Stimulated activated CD4-positive, alpha-beta T cell treated with anti-CD3 and anti-CD28 coated beads, Interleukin-4, amount 100 ng/mL, for 1 hour (primary cell): ENCODE measurements at regions not wholly inside any gene's neighbourhood (a gene's known extent, or its start where the extent isn't known, plus 50 kb on each side); places are given as distances from the start of the nearest gene placed in this dataset.

Experiments used
- DNase-seq: peaks from one replicate; pipeline ENCODE4 v3.0.0-alpha.2; 2020

DNA sequence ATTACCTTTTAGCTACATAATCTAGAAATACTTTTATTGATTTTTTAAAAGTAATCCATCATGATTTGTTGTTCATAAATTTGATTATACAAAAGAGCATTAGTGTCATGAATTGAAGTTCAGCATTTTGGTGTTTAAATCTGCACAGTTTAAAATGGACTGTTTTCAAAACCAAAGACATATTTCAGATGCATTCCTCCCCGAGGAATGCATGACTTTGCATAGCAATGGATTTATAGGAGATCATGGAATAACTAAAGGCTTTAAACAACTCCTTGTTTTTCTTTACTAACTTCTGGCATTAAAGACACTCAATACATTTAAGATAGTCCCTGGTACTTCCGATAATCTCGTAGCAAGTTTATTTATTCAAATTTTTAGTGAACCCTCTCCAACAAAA is 863.1 kb upstream of the TMPRSS15 start:
- DNase-seq: no peak

DNA sequence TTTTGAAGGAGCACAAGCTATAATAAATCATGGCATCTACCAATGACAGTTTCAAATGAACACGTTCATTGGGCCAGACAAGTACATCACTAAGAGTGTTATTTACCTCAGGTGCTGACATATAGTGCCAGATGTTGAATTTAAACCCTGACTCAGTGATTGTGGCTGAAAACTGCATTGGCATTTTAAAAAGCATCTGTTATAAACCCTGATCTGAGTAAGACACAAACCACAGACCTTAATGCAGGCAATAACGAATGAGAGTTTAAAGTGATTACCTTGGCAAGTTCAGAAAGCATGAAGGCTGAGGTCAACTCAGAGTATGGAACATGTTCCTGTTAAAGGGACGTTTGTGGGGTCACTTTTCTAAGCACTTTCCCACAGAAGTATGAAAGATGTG is 865.1 kb upstream of the TMPRSS15 start:
- DNase-seq: no peak

DNA sequence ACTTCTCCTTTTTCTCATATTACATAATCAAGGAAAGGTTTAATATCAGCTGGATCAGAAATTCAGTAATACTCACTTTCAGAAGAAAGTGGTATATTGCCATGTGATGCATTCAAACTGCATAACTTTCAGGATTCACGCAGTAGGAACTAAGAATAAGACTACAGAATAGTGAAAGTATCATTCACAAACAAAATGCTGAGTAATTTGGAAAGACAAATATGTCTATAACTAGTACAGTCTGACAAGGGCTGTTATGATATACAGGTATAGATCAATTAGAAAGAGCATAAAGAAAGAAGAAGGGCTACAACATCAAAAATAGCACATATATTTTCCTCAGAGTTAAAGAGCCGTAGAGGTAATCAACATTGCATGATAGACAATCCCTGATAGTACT is 871.5 kb upstream of the TMPRSS15 start:
- DNase-seq: no peak

DNA sequence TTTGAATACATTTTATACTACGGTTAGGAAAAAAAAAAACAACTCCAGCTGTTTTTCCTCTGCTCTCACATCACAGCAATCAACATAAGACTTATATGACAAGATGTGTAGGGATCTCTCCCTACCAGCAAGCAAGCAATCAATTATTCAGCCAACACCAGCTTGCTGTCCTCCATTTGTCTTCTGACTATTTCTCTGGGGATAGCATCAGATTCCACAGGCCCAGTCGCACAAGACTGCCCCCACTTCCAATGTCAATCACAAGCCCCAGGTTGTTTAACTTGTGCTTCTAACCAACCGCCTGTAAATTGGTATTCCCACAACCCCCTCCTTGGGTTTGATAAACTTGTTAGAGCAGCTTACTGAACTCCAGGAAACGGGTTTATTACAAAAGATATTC is 873.1 kb upstream of the TMPRSS15 start:
- no peak for DNase-seq

DNA sequence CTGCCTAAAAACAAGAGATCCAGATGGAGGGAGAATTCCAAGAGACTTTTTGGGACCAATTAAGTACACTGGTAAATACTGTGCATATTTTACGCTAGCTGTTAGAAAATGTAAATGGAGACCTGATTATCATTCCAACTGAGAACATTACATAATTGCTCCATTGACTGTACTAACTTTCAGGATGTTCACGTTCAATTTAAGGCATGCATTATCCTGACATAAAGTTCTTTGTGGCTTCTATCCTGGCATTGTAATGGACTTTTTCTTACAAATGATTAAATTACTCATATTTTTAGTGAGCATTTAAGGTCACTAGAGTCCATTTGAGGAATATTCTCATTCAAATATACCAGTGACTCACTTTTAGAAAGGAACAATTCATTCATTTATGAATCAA is 883.3 kb upstream of the TMPRSS15 start:
- DNase-seq: no peak

DNA sequence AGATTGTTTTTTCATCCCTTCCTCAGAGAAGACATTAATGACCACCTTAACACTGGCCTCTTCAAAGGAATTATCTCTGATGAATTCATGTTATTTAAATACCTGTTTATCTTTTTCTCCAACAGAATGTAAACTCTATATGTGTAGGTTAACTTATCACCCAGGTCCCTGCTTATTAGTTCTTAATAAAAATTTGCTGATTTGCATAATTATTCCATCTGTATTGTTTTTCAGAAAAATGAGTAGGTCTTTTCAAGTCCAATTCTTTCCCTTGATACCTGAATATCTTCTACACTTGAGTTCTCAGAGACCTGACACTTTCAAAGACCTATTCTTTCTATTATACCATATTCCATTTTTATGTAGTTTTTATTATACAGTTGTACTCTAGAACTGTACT is 886.7 kb upstream of the TMPRSS15 start:
- no peak for DNase-seq

DNA sequence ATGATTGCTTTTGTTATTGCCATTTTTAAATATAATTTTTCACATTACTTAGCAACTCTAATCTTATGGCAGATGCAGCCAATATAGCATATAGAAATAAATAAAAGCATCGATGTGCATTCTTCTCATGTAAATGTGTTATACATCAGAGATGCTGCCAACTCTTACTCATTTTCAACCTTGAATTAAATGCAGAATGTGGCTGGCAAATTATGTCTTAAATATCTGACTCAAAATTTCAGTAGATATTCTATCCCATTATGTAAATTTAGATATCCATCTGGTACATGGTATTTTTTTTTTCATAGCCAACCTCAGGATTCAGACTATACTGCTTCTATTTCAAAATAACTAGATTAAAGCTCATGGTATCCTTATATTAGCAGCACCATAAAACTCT is 916.7 kb upstream of the TMPRSS15 start:
- DNase-seq: no peak

DNA sequence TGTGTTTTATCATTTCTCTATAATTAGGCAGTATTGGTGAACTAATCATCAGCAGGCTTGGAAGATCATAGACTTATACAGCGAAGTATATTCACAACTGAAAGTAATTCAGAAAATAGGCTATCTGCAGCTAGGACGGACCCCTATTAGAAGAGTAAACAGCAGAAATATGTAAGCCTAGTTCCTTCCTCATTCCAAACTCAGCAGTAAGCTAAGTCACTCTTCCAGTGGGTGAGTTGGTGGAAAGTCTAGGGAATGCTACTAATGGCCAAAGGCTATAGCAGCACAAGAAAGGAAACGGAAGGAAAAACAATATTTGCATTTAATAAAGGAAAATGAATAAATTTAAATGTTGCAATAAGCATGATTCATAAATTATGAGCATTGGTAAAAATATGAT is 918.1 kb upstream of the TMPRSS15 start:
- DNase-seq: no peak

DNA sequence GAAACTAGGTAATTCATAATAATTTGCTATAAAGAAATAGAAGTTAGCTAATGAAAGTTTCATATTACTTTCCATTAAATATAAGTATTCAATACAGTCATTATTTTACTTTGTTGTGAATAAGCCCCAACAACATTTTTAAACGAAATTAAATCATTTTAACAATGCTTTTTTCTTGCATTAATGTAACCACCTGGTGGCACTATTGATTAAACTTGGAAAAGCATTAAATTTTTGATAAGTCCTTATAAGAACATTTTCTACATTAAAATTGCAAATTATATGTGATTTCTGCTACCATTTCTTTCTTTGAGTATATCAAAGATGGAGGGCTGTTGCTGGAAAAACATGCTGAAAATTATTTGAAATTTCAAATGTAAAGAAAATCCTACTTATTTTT is 918.8 kb upstream of the TMPRSS15 start:
- DNase-seq: no peak

DNA sequence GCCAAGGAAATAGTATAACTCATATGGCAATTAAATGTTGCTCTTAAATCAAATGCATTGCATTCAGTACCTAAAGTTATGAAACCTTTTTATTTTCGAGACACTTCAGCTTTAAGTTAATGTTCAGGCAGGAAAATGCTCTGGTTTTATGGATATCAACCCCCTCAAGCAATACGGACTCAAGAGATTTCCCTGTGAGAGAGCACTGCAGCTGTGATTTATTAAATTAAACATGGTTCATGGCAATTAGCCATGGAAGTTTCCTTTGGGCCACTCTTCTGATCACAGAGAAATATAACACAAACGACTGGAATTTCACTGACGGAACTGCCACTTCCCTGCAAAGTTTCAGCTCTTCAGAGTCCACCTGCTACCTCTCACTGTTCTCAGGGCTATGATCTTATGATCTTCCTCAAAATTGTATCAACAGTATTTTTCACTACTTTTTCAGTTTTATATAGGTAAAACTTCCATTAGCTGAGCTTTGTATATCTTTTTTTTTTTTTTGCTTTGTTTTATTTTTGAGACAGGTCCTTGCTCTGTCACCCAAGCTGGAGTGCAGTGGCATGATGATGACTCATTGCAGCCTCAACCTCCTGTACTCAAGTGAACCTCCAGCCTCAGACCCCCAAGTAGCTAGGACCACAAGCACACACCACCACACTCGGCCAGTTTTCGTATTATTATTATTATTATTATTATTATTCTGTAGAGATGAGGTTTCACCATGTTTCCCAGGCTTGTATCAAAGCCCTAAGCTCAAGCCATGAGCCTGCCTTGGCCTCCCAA is 923.1 kb upstream of the TMPRSS15 start:
- no peak for DNase-seq

DNA sequence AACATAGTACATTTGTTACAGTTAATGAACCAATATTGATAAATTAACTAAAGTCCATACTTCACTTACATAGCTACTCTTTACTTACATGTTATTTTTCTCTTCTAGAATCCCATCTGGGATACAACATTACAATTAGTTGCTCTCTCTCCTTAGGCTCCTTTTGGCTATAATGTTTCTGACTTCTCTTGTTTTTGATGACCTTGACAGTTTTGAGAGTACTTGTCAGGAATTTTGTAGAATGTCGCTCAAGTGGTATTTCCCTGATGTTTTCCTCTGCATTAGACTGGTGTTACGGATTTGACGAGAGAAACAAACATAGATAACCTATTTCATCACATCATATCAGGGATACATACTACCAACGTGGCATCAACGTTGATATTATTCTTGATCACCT is 925.4 kb upstream of the TMPRSS15 start:
- no peak for DNase-seq

DNA sequence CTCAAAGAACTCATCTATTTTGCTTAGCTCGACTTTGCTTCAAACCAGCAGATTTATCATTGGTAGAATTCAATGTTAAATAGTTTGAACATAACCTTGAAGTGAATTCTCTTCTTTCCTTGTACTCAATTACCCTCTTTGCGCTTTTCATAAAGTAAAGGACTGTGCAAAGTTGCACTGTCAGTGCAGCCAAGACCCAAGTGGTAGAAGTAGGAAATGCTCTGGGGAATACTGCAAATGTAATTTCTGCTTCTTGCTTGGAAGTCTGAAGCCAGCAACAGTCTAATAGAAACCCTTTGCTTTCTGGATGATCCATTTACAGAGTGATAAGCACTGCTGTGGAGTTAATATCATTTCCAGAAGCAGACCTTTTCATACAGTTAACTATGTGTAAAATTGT is 936.7 kb upstream of the TMPRSS15 start:
- no peak for DNase-seq

DNA sequence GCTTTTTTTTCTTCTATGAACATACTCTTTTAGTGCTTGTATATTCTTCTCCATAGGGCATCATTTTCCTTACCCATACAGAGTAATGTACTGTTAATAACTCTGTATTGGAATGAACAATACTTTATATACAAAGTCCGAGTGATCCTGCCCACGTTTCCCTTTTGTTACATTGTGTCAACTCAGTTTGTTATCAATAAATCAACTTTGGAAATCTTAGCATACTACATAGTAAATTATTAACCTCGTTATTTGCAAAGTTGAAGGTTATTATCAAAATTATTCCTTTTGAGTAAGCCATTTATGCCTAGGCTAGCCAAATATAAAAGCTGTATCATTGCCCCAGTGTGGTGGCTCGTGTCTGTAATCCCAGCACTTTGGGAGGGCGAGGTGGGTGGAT is 937.4 kb upstream of the TMPRSS15 start:
- no peak for DNase-seq

DNA sequence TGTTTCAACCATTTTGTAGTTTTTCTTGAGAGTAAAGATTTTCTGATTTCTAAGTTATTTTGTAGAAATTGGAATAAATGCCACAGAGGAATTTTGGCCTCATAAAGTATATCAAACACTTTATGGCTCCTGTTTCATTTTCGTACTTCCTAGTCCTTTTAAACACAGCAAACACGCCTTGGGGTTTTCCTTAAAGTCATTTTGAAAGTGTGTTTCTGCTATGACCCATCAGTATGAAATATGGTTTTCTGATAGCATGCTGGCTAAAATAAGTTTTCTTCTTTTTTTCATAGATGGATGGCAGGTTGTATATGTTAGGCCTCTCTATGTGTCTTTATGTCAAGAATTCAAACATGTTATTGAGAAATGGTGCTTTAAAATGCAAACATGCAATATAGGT is 940.1 kb upstream of the TMPRSS15 start:
- DNase-seq: no peak

DNA sequence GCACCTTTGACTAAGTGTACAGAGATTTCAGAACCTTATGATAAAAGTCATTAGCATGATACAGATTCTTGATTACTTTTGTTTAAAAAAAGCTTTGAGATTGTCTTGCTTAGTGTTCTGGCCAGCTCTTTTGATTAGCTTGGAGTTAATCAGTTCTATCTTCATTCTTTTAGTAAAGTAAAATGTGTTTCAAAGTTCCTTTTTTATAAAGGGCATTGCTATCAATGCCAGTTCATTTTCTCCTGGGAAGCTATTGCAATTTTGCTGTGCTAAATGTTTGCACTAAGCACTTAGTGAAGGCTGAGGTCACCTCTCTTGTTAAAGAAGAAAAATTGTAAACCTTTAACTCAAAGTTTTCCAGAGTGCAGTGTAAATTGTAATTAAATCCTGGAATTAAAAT is 946.7 kb upstream of the TMPRSS15 start:
- DNase-seq: no peak

DNA sequence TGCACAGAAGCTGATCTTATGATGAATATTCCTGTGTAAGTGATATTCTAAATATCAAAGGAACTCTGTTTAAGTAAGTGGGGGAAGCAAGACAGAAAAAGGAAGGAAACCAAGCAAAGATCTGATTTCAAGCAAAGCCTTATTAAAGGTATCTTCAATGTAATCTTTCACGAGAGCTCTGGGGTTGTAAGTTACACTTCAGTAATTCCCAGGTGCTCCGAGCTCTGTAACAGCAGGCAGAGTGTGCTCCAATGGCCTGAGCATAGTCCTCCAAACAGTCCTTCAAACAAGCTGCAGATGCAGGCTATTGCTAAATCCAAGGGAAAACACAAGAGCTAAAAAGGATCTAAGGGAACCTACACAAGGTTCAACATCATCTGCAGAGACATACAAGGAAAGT is 949.7 kb upstream of the TMPRSS15 start:
- DNase-seq: no peak

DNA sequence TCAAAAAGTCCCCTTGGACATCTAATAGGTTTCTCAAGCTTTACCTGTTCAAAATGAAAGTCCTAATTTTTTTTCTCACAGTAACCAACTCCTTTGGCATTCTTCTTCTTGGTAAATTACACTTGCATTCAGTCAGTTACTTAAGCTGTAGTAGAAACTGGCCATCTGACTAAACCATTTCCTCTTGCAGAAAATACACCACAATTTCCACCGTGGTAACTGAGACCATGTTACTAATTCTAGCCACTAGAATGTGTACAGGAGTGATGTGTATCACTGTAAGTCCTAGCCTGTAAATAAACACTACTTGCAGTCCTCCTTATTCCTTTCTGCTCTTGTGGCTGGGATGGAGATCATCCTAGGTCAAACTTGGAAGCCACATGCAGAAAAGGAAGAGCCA is 965.4 kb upstream of the TMPRSS15 start:
- no peak for DNase-seq

DNA sequence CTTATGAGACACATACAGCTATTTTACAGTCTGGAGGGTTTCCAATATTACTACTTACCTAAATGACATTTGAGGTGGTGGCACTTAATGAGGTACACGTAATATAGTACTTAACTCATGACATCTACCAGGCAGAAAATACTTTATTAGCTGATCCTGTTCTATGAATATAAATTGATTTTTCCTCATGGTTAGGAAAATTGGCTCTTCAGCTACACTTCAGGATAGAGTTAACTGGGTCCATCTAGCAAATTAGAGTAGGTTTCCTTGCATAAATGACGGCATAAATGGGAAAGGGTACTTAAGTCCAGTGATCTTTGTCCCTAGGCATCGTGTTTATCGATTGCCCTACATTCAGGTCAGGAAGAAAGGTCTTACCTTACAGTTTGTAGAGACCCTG is 988.8 kb upstream of the TMPRSS15 start:
- DNase-seq: no peak

DNA sequence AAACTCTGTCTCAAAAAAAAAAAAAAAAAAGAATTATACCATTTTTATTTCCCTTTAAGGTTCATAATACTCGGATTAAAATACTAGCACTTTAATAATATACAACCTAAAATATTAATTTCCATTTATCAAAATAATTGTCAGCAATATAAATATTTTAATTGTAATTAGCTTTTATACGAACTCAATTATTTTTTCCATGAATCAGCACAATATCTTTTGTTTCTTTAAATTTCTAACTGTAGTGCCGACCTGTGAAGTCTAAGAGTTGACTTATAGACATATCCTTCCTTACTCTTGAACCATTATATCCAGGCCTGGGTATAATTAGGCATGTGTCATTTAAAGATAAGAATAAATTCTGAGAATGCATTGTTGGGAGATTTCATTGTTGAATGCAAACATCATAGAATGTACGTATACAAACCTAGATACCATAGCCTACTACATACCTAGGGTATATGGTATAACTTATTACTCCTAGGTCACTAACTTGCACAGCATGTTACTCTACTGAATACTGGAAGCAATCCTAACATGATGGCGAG is 996.7 kb upstream of the TMPRSS15 start:
- DNase-seq: no peak

DNA sequence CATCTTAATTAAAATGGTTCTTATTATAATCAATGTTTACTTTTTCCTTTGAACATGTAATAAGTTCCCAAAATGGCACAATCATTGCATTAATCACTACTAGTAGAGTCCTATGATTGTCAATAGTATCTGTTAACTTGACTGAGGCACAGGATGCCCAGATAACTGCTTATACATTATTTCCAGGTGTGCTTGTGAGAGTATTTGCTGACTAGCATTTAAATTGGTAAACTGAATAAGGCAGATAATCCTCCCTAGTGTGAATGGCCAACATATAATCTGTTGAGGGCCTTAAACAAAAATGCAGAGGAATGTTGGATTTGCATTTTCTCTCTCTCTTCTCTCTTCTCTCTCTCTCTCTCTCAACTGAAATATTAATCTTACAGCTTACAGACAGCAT is 999.3 kb upstream of the TMPRSS15 start:
- no peak for DNase-seq

DNA sequence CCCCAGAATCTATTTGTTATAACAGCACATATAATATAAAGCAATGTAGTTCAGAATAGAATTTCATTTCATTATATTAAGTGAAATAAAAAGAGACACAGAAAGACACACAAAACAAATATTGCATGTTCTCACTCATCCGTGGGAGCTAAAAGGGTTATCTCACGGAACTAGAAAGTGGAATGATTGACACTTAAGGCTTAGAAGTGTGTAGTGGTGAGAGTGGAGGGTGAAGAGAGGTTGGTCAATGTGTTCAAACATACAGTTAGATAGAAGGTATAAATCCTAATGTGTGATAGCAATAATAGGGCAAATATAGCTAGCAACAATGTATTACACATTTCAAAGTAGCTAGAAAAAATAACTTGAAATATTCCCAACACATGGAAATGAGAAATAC is 1001.7 kb upstream of the TMPRSS15 start:
- no peak for DNase-seq

DNA sequence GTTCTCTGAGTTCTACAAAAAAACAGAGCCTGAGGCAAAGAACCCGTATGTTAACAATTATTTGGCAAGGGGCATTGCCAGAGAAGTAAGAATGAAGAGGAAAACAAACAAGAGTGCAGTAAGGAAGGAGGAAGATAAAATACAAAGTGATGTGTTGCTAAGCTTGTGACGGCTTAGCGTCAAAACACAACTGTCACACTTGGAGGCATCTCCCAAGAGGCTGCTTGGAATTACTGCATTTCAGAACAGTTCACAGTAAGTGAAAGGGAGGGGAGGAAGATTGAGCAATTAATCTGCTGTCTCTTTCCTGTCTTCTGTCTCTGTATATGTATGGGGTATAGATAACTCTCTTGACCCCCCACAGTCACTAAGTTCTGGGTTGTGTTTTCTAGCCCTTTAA is 1017.0 kb upstream of the TMPRSS15 start:
- no peak for DNase-seq

DNA sequence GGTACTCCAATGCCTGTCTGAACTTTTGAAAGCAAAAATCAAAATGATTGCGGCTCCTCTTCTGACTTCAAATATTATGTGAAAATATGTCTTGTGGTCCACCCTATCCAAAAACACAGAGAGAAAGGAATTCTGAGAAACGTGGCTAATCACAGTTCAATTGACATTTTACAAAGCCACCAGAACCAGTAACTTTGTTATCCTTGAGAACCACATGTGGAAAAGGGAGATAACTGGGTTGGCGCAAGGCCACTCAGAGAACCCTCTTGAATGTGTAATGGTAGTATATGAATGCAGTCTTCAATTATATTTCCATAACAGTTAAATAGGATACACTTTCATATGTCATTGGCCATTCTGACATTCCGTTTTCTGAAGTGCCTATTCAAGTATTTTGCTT is 1030.0 kb upstream of the TMPRSS15 start:
- DNase-seq: no peak

DNA sequence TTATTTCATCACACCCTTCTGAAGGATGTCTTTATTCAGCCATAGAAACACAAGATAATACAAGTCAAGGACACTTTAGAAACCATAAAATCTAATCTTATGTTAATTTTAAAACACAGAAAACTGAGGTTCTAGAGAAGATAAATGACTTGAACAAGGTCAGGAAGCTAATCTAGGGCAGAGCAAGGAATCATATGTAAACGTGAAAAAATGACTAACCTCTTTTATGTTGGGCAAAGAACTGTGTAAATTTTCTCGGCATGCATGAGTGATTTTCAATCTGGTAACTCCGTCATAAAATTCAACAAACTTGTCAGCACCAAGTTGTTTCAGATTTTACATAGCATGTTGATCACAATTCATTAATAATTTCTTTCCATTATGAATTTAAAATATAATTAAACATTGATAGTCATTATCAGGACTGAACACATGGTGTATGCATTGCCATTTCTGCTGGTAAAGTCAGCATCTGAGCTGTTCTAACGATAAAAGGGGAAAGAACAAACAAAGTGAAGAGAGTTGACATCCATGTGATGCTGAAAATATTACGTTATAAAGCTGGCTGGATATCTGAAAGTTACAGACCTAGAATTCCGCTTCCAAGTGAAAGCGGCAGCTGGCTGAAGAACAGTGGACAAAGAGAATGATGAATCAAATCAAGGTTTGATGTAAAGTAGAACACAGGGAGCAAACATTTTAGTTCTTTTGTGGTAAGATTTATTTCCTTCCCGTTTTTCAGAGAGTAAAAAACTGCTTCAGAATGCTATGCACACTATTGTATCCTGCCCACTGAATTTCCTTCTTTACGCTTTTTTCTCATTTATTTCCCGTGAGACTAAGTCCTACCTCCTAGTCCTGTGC is 1037.4 kb upstream of the TMPRSS15 start:
- DNase-seq: no peak
